A673 (cell line): ENCODE measurements at regions not wholly inside any gene's neighbourhood (a gene's known extent, or its start where the extent isn't known, plus 50 kb on each side); places are given as distances from the start of the nearest gene placed in this dataset.

Experiments used
- BruUV-seq: library from RNA; stranded (reverse); fragments of 400-500 nt; replicated peaks from 2 replicates; lab custom pipeline; 2021; lab: Mats Ljungman, UMichigan
- CTCF ChIA-PET: fragments of 300-600 bp; sonication (Branson Sonifier 250); formaldehyde crosslinking; loops from one replicate; lab custom pipeline; 2022; ENCODE audit warnings: antibody characterized with exemption; lab: Charles Lee
- POLR2A ChIA-PET: fragments of 300-600 bp; sonication (Branson Sonifier 250); formaldehyde crosslinking; loops from one replicate; lab custom pipeline; 2022; ENCODE audit warnings: antibody characterized with exemption; ENCODE audit not compliant: low non-redundant PET; lab: Charles Lee
- DNase-seq: peaks from one replicate; pipeline ENCODE4 v3.0.0-alpha.2; 2015; ENCODE audit warnings: low spot score
- H3K27ac ChIP-seq: fragments of 200-600 bp; sonication (generic); 2 replicates; pipeline ENCODE4 v1.5.1; 2016; ENCODE audit warnings: mixed run types, low read depth, mild to moderate bottlenecking, mixed read lengths, antibody characterized with exemption, low read length; ENCODE audit not compliant: poor library complexity, severe bottlenecking
- H3K27me3 ChIP-seq: fragments of 200-600 bp; sonication (generic); replicated peaks from 2 replicates; pipeline ENCODE4 v1.6.1; 2017; ENCODE audit warnings: mixed run types, low read depth, mild to moderate bottlenecking, mixed read lengths, antibody characterized with exemption, low read length; ENCODE audit not compliant: insufficient read depth, poor library complexity
- H3K36me3 ChIP-seq: fragments of 200-600 bp; sonication (generic); 2 replicates; pipeline ENCODE4 v1.6.1; 2016; ENCODE audit warnings: mixed run types, mild to moderate bottlenecking, mixed read lengths, antibody characterized with exemption, low read length; ENCODE audit not compliant: insufficient read depth, poor library complexity, severe bottlenecking
- H3K4me1 ChIP-seq: fragments of 200-600 bp; sonication (generic); 2 replicates; pipeline ENCODE4 v1.6.1; 2017; ENCODE audit warnings: mixed run types, mild to moderate bottlenecking, mixed read lengths, antibody characterized with exemption, low read length; ENCODE audit not compliant: insufficient read depth, poor library complexity, severe bottlenecking
- H3K4me3 ChIP-seq: fragments of 200-600 bp; sonication (generic); 2 replicates; pipeline ENCODE4 v1.5.1; 2016; ENCODE audit warnings: low read depth, mixed run types, mild to moderate bottlenecking, mixed read lengths, low read length; ENCODE audit not compliant: poor library complexity, severe bottlenecking
- H3K9me3 ChIP-seq: fragments of 200-600 bp; sonication (generic); 2 replicates; pipeline ENCODE4 v1.6.1; 2016; ENCODE audit warnings: mixed run types, low read depth, mild to moderate bottlenecking, mixed read lengths, antibody characterized with exemption, low read length; ENCODE audit not compliant: poor library complexity, severe bottlenecking
- EZH2 ChIP-seq: fragments of 200-600 bp; sonication (generic); IDR thresholded peaks from 2 replicates; pipeline ENCODE4 v1.6.1; 2017; ENCODE audit warnings: borderline replicate concordance, low read depth, mild to moderate bottlenecking, mixed read lengths, antibody characterized with exemption, low read length; ENCODE audit not compliant: poor library complexity, severe bottlenecking
- intact Hi-C: fragments of 100-400 bp; cut with micrococcal nuclease; formaldehyde crosslinking; loops from one replicate; pipeline ENCODE4 v1.10.0; 2022; ENCODE audit not compliant: unreplicated experiment
- TF ChIP-seq, protein P1 (sequence below): fragments of 300-800, 200-600 bp; sonication (generic); conservative IDR thresholded peaks from 2 replicates; pipeline ENCODE4 v1.5.1; 2017; ENCODE audit warnings: low read depth, mild to moderate bottlenecking, antibody characterized with exemption, low read length, moderate library complexity, mixed read lengths

DNA sequence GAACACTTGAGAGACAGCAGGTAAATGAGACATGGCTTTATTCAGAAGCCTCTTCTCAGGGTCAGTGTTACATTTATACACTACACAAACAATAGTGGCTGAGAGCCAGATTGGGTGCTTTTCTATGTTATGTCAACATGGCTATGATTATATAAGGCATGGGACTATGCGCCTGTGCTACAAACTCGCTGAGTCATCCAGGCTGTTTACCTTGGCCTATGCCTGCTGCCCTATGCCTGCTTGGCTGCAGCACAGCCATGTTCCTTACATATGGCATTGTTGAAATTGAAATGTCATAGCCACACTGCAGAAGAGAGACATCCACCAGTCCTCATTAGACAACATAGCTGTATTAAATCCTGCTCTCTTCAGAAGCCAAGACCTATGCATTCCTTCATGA is 236.3 kb upstream of the NWD2 start:
- H3K4me1 ChIP-seq = no peaks in the 10 kb centered on the region
- intact Hi-C loops = no loop called here
- H3K27ac ChIP-seq = no peak overlapping the region
- no peak for DNase-seq
- no peak for TF ChIP-seq EZH2
- POLR2A ChIA-PET = no interaction called here
- peaks cover 17% of the 10 kb centered on the region for H3K9me3 ChIP-seq
- H3K36me3 ChIP-seq = no peaks in the 10 kb centered on the region
- no TSS peak for BruUV-seq
- no peaks in the 10 kb centered on the region for H3K27me3 ChIP-seq
- CTCF ChIA-PET = no interaction called here
- no peak overlapping the region for H3K4me3 ChIP-seq

DNA sequence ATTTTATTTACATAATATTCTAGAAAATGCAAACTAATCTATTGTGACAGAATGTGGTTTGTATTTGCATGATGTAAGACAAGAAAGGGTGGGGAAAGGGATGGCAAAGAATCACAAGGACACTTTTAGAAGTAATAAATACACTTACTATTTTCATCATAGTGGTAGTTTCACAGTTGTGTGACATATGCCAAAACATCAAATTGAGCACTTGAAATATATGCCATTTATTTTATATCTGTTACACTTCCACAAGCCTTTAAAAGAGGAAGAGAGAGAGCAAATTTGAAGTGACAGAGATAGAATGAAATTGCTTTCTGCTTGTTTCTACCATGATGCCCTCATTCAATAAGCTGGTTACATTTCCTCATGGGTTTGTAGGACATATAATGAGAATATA is 230.0 kb upstream of the NWD2 start:
- Histone ChIP-seq H3K4me1 (no peaks in the 10 kb centered on the region), H3K27me3 (no peaks in the 10 kb centered on the region), H3K27ac (no peak overlapping the region), H3K9me3 (peaks cover 7% of the 10 kb centered on the region), H3K4me3 (no peak overlapping the region), H3K36me3 (no peaks in the 10 kb centered on the region)
- TF ChIP-seq EZH2 = no peak
- TF ChIP-seq, protein P1, sequence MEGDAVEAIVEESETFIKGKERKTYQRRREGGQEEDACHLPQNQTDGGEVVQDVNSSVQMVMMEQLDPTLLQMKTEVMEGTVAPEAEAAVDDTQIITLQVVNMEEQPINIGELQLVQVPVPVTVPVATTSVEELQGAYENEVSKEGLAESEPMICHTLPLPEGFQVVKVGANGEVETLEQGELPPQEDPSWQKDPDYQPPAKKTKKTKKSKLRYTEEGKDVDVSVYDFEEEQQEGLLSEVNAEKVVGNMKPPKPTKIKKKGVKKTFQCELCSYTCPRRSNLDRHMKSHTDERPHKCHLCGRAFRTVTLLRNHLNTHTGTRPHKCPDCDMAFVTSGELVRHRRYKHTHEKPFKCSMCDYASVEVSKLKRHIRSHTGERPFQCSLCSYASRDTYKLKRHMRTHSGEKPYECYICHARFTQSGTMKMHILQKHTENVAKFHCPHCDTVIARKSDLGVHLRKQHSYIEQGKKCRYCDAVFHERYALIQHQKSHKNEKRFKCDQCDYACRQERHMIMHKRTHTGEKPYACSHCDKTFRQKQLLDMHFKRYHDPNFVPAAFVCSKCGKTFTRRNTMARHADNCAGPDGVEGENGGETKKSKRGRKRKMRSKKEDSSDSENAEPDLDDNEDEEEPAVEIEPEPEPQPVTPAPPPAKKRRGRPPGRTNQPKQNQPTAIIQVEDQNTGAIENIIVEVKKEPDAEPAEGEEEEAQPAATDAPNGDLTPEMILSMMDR = no peak
- BruUV-seq = no TSS peak
- POLR2A ChIA-PET = no interaction called here
- CTCF ChIA-PET = no interaction called here
- no peak for DNase-seq
- intact Hi-C loops = no loop called here

DNA sequence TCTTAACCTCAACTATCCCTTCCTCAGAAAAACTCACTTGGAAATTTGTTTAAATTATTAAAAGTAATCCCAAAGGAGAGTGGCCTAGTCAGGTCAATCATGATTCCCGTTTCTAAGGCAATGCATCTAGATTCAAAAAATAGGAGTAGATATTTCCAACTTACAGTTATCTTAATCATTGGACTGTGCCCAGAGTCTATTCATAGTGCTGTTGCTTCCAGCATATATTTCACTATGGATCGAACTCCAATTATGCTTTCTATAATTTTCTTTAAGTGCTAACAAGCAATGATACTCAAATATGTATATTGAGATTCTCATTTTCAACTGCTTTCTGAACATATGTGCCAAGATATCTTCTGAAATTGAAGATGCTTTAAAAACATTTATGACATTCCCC is 229.2 kb upstream of the NWD2 start:
- H3K9me3 ChIP-seq = peaks cover 6% of the 10 kb centered on the region
- H3K27me3 ChIP-seq = no peaks in the 10 kb centered on the region
- no peak for TF ChIP-seq EZH2
- TF ChIP-seq, protein P1 = no peak
- POLR2A ChIA-PET = no interaction called here
- CTCF ChIA-PET = no interaction called here
- intact Hi-C loops = no loop called here
- H3K36me3 ChIP-seq = no peaks in the 10 kb centered on the region
- no peak overlapping the region for H3K27ac ChIP-seq
- no peaks in the 10 kb centered on the region for H3K4me1 ChIP-seq
- no TSS peak for BruUV-seq
- no peak overlapping the region for H3K4me3 ChIP-seq
- no peak for DNase-seq

DNA sequence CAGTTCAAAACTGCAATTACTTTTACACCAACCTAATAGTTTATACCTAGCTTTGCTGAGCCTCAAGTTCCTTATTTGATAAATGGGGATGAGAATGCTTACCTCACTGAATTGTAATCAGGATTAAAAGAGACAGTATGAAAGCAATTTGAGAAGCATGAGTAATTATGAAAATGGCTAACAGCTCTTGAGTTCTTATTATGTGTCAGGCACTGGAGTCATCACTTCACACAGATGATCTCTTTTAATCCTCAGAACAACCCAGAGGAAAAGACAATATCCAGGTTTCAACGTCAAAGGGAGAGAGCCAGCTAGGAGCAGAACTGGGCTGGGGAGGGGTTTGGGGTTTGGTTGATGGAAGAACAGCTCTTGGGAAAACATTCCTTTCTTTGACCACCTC is 221.0 kb upstream of the NWD2 start:
- DNase-seq = no peak
- H3K27me3 ChIP-seq = no peaks in the 10 kb centered on the region
- H3K36me3 ChIP-seq = no peaks in the 10 kb centered on the region
- ChIA-PET POLR2A (no interaction called here), CTCF (no interaction called here)
- intact Hi-C loops = no loop called here
- TF ChIP-seq, protein P1 = no peak
- no peak overlapping the region for H3K4me3 ChIP-seq
- H3K27ac ChIP-seq = no peak overlapping the region
- H3K9me3 ChIP-seq = peaks cover 9% of the 10 kb centered on the region
- no peaks in the 10 kb centered on the region for H3K4me1 ChIP-seq
- BruUV-seq = no TSS peak
